Gastroesophageal sphincter (tissue), 4 donors: ENCODE measurements at regions not wholly inside any gene's neighbourhood (a gene's known extent, or its start where the extent isn't known, plus 50 kb on each side); places are given as distances from the start of the nearest gene placed in this dataset.

Experiments used
- ATAC-seq: fragments of 150-250 bp; one replicate; pipeline ENCODE4 v1.9.1; 2016; ENCODE audit warnings: mild to moderate bottlenecking, moderate library complexity
- H3K27ac ChIP-seq, 4 donors: fragments of 200-600 bp; sonication (generic) in 3 of 4; 1 replicate in 3 of 4; 2 replicates in 1 of 4; pipeline ENCODE4 v1.5.1; 2016 to 2019
- H3K27me3 ChIP-seq: fragments of 200-600 bp; sonication (generic); one replicate; pipeline ENCODE4 v1.5.1; 2019
- H3K36me3 ChIP-seq, 2 donors: fragments of 200-600 bp; sonication (generic); one replicate each; pipeline ENCODE4 v1.5.1; 2019; ENCODE audit warnings: control low read depth in 1 of 2
- H3K4me1 ChIP-seq, 3 donors: fragments of 200-600 bp; sonication (generic); 1 replicate in 2 of 3; 2 replicates in 1 of 3; pipeline ENCODE4 v1.5.1; 2016 to 2019; ENCODE audit warnings: control low read depth in 2 of 3
- H3K4me3 ChIP-seq, 2 donors: fragments of 200-600 bp; sonication (generic); one replicate each; pipeline ENCODE4 v1.5.1; 2019; ENCODE audit warnings: mild to moderate bottlenecking in 1 of 2, moderate library complexity in 1 of 2
- H3K9me3 ChIP-seq, 3 donors: fragments of 200-600 bp; sonication (generic); one replicate each; pipeline ENCODE4 v1.5.1; 2017 to 2019; ENCODE audit warnings: control low read depth in 2 of 3
- EP300 ChIP-seq: sonication (generic); formaldehyde crosslinking; IDR thresholded peaks from one replicate; pipeline ENCODE4 v1.6.1; 2017; ENCODE audit warnings: antibody characterized with exemption, mild to moderate bottlenecking
- POLR2A ChIP-seq, 2 donors: fragments of 450-650 bp; IDR thresholded peaks; one replicate each; pipeline ENCODE4 v1.6.1; 2017; ENCODE audit warnings: antibody characterized with exemption in 2 of 2, mild to moderate bottlenecking in 2 of 2, moderate library complexity in 1 of 2
- POLR2AphosphoS5 ChIP-seq: sonication (generic); formaldehyde crosslinking; IDR thresholded peaks from one replicate; pipeline ENCODE4 v1.6.1; 2017; ENCODE audit warnings: antibody characterized with exemption
- WGBS, 2 donors: methylation state at CpG; one replicate each; pipeline ENCODE4 v1.1.5; 2018; ENCODE audit warnings: low coverage in 1 of 2; 5-methylcytosine and 5-hydroxymethylcytosine counted together
- TF ChIP-seq, protein P1 (sequence below), 4 experiments: fragments of 200-600 bp in 2 of 4; fragments of 450-650 bp in 2 of 4; sonication (generic) in 1 of 4; IDR thresholded peaks; one replicate each; pipeline ENCODE4 v1.5.1; 2017 to 2019; ENCODE audit warnings: antibody characterized with exemption in 4 of 4, mild to moderate bottlenecking in 2 of 4, moderate library complexity in 2 of 4

DNA sequence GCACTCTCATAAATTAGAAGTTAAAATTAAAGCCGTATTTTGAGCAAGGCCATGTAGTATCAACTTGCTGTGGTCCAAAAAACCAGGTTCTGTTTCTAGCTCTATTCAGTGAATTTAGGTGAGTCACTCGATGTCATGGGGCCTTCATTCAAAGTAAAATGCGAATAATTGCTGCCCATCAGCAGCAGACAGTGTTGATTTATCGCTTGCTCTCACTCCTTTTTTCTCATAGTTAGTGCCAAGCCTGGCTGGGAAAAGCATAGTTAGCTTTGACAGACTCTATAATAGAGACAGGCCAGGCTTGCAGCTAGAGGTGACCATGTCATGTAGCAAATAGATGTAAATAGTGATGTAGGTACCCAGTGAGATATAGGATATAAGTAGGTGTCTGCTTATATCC lies 136.0 kb downstream of the EDN1 start:
- peaks cover 5 to 30% (median 10%) of the 10 kb centered on the region in 3 donors for H3K4me1 ChIP-seq
- peak overlapping the region in 1 of 4 donors; percentile 37 for H3K27ac ChIP-seq
- WGBS, 2 donors, result 88% methylated on average over 1 to 4 of the region's 4 CpGs

DNA sequence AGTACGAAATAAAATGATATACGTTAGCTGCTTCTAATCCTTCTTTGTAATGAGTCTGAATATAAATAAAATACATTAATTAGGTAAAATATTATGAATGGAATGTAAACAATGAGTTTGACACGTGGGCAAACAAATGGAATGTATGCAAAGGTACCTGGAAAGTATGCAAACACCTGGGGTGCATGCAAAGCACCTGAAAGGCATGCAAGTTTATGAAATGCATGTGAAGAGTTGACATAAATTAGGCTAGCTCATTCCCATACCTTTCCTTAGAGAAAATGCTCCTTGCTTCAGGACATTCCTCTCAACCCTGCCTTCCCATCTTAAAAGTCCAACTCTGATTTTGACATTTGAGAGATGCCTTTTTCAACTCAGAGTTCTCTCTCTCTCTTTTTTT lies 140.9 kb downstream of the EDN1 start:
- no peaks in the 10 kb centered on the region for H3K27me3 ChIP-seq
- H3K4me3 ChIP-seq, result no peak overlapping the region
- H3K9me3 ChIP-seq, result no peaks in the 10 kb centered on the region
- ATAC-seq, result no peak
- WGBS, 2 donors, result 34 to 37% methylated on average over 3 of the region's 3 CpGs
- no peak overlapping the region for H3K27ac ChIP-seq
- H3K36me3 ChIP-seq, result no peaks in the 10 kb centered on the region
- peaks cover 0 to 13% (median 0%) of the 10 kb centered on the region in 3 donors for H3K4me1 ChIP-seq
- TF ChIP-seq POLR2AphosphoS5 (no peak), EP300 (no peak), POLR2A (IDR thresholded peaks at IDR 0.05) (no peak)
- TF ChIP-seq, protein P1, sequence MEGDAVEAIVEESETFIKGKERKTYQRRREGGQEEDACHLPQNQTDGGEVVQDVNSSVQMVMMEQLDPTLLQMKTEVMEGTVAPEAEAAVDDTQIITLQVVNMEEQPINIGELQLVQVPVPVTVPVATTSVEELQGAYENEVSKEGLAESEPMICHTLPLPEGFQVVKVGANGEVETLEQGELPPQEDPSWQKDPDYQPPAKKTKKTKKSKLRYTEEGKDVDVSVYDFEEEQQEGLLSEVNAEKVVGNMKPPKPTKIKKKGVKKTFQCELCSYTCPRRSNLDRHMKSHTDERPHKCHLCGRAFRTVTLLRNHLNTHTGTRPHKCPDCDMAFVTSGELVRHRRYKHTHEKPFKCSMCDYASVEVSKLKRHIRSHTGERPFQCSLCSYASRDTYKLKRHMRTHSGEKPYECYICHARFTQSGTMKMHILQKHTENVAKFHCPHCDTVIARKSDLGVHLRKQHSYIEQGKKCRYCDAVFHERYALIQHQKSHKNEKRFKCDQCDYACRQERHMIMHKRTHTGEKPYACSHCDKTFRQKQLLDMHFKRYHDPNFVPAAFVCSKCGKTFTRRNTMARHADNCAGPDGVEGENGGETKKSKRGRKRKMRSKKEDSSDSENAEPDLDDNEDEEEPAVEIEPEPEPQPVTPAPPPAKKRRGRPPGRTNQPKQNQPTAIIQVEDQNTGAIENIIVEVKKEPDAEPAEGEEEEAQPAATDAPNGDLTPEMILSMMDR (IDR thresholded peaks at IDR 0.05), result no peak

More for the DNA sequence above, 136.0 kb downstream of the EDN1 start:
- TF ChIP-seq, protein P1 (IDR thresholded peaks at IDR 0.05), result no peak
- no peak for TF ChIP-seq POLR2AphosphoS5
- no peak for TF ChIP-seq EP300
- TF ChIP-seq POLR2A (IDR thresholded peaks at IDR 0.05), result no peak
- Histone ChIP-seq H3K9me3 (no peaks in the 10 kb centered on the region), H3K4me3 (no peak overlapping the region), H3K27me3 (no peaks in the 10 kb centered on the region), H3K36me3 (no peaks in the 10 kb centered on the region)
- no peak for ATAC-seq

DNA sequence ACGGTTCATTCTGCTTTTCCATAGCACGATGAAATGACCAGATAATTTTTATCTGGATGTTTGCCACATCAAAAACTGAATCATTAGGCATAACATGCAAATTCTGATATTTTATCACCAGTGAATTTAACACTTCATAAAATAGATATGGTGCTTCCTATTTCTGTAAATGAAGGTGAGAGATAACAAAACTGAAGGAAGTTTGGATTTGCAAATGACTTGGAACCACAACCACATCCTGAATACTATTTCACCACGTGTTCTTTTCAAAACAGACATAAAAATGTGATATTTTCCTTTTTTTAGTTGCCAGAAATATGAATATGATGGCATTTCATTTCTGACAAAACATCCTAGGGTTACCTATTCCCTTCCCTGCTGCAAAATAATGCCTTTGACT lies 146.1 kb downstream of the EDN1 start:
- H3K9me3 ChIP-seq, result no peaks in the 10 kb centered on the region
- no peaks in the 10 kb centered on the region for H3K27me3 ChIP-seq
- no peak for ATAC-seq
- TF ChIP-seq POLR2AphosphoS5 (no peak), POLR2A (IDR thresholded peaks at IDR 0.05) (no peak), EP300 (no peak)
- TF ChIP-seq, protein P1 (IDR thresholded peaks at IDR 0.05), result no peak
- no peak overlapping the region for H3K4me3 ChIP-seq
- H3K4me1 ChIP-seq, result no peaks in the 10 kb centered on the region
- H3K36me3 ChIP-seq, result no peaks in the 10 kb centered on the region
- WGBS, 2 donors, result 35 to 56% methylated on average over 3 of the region's 3 CpGs
- no peak overlapping the region for H3K27ac ChIP-seq

DNA sequence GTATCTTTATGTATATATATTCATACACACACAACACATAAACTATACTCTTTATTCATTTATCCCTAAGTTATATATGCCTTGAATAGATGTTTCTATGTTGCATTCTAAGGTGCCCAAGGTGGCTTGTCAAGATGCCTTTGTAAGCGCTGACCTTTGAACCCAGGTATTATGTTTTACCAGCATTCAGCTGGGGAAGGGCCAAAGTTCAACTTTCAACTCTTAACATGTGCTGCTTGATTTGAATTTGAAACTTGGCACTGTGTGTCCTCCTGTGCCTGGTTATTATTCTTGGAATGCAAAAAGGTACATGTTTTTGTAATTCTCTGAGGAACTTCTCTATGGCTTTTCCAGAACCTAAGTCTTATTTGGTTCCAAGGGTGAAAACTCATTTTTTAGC lies 146.5 kb downstream of the EDN1 start:
- H3K9me3 ChIP-seq, result no peaks in the 10 kb centered on the region
- H3K27me3 ChIP-seq, result no peaks in the 10 kb centered on the region
- 50 to 92% methylated on average over 1 of the region's 1 CpG for WGBS, 2 donors
- TF ChIP-seq, protein P1 (IDR thresholded peaks at IDR 0.05), result no peak
- no peak for TF ChIP-seq POLR2A (IDR thresholded peaks at IDR 0.05)
- TF ChIP-seq EP300, result no peak
- TF ChIP-seq POLR2AphosphoS5, result no peak
- H3K4me1 ChIP-seq, result no peaks in the 10 kb centered on the region
- no peak overlapping the region for H3K4me3 ChIP-seq
- no peak overlapping the region for H3K27ac ChIP-seq
- ATAC-seq, result no peak
- no peaks in the 10 kb centered on the region for H3K36me3 ChIP-seq

DNA sequence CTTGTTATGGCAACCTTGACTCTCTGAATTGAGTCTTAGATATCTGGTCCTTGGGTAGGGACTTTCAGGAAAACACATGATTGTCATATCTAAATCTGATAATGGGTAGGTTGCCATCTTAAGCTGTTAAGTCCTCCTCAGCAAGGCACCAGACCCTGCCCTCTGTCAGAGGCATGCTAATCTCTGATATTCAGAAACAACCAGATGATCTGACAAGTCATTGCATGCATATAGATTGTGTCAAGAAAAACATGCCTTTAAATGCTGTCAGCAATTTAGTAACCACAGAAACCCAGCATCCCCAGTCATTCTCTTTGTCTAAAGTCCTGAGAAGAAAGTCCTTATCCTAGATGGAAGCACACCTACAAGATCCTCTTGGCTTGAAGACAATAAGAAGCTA lies 149.1 kb downstream of the EDN1 start:
- Histone ChIP-seq H3K4me1 (no peaks in the 10 kb centered on the region), H3K27me3 (peaks cover under 1% of the 10 kb centered on the region), H3K4me3 (no peak overlapping the region), H3K36me3 (no peaks in the 10 kb centered on the region), H3K27ac (no peak overlapping the region), H3K9me3 (no peaks in the 10 kb centered on the region)
- ATAC-seq, result no peak
- TF ChIP-seq POLR2AphosphoS5 (no peak), POLR2A (IDR thresholded peaks at IDR 0.05) (no peak)

DNA sequence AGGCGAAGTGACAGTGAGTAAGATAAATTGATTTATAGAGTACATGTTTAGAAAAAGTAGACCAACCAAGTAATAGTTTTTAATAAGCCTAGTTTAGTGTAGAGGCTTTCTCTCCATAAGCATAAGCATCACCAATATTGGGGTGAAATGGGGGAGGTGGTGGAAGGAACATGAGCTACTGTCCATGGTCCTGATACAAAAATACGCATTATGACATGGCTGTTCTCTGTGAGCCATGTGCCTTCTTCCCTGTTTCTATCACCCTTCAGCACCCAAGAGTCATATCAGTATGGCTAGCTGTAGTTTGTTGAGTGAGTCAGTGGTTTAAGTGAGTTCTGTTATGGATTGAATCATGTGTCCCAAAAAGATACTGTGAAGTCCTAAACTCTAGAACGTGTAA lies 150.8 kb downstream of the EDN1 start:
- H3K4me1 ChIP-seq, result no peaks in the 10 kb centered on the region
- TF ChIP-seq POLR2AphosphoS5, result no peak
- no peak for TF ChIP-seq EP300
- no peak for TF ChIP-seq POLR2A (IDR thresholded peaks at IDR 0.05)
- TF ChIP-seq, protein P1 (IDR thresholded peaks at IDR 0.05), result no peak
- WGBS, 2 donors, result 80 to 82% methylated on average over 3 of the region's 3 CpGs
- no peaks in the 10 kb centered on the region for H3K9me3 ChIP-seq
- H3K27me3 ChIP-seq, result peaks cover 6% of the 10 kb centered on the region
- no peak for ATAC-seq
- no peak overlapping the region for H3K27ac ChIP-seq
- no peak overlapping the region for H3K4me3 ChIP-seq
- H3K36me3 ChIP-seq, result no peaks in the 10 kb centered on the region
